ENCODE measurements at regions not wholly inside any gene's neighbourhood (a gene's known extent, or its start where the extent isn't known, plus 50 kb on each side); places are given as distances from the start of the nearest gene placed in this dataset.
A peak's percentile ranks its signal among the peaks of the same experiment; 100 is the strongest.

DNA sequence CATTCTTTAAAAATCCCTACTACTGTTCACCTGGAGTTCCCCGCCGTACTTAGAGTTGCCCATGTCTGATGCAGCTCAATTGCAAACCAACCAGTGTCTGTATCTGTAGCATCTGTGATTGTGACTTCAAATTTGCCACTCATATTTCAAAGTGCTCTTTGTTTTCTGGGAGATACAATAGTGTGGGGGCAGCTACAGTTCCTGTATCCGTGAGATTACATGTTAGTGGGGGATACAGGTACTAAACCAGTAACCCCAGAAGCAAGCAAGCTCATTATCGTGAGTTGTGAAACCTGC lies 140.9 kb downstream of the ANKRD60 start:
- no peak for DNase-seq

DNA sequence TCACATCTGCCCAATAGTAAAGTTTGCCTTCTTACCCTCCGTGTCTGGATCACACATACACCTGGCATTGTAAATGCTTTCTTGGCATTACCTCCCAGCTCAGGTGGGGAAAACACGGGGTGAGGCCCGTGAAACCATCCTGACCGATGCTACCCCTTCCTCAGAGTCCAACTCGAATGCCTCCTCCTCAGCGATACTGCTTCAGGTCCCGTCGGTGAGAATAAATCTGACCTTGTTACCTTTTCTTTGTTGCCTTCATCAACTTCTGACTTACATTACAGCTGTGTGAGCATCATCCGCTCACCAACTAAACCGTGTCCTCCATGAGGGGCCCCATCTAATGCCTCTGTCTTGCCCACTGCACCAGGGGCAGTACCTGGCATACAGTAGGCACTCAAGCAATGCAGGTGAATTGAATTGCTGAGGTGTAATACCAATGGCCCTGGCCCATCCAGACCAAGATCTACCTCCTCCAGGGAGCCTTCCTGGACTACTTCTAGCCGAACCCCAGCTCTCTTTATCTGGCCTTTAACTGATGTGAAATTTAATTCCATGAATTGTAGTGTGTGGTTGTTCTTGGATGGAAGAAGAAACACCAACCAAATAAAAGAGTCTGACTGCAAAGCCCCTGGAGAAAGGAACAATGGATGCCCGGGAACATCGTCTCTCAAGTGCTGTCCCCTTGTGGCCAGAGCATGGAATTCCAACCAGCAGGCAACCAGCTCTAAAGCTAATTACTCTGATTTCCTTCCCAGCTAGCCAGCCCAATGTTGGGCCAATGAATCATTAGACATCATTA lies 141.5 kb downstream of the ANKRD60 start:
- DNase-seq, result peak; percentile 2

DNA sequence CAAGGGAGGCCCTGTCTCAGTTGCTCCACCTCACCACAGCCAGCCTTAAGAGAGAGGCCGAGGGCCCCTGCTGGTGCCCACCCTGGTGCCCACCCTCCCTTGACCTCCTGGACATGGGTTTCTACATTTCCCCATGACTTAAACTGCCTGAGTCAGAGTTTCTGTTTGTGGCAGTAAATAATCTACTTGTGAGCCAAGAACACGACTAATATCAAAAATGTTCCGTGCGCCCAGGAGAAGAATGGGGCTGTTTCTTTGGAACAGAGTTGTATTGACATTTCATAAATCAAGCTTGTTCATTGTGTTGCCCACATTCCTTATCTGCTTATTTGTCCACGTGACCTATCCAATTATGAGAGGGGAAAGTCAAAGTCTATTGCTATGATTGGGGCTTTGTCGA lies 143.5 kb downstream of the ANKRD60 start:
- no peak for DNase-seq

- no peak for DNase-seq
Observed at GRCh38 chr20:58084566-58084965, 143.9 kb downstream of the ANKRD60 start.

DNA sequence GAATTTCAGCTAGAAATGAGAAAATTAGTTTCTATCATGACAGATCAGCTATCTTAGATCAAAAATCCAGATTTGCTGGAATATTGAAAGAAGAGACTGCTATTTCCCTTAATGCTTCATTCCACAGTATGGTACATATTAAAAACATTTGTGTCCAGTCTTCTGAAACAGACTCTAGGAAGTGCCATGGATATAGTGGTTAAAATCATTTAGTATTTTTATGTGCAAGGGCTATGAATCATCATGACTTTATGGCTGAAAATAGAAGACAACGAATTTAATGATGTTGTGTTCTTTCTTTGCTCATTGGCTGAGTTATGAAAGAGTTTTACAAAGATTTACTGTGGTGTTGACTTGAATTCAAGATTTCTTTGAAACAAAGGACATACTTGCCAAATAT lies 146.6 kb downstream of the ANKRD60 start:
- no peak for DNase-seq

- DNase-seq, result no peak
Observed at GRCh38 chr20:58078741-58079522, 149.5 kb downstream of the ANKRD60 start.

DNA sequence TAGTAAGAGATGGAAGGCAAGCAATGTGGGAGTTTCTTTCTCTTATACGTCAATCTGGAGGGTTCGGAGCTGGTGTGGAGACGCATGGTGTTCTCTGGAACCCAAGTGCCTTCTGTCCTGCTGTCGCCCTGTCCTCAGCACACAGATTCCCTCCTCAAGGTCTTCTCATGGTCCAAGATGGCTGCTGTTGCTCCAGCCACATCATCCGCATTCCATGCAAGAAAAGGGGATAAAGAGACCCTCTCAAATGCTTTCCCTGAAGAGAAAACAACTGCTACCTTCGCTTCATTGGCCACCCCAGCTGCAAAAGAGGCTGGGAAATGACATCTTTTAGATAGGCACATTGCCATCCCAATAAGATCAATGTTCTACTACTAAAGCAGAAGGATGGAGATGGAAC lies 151.2 kb downstream of the ANKRD60 start:
- no peak for DNase-seq

- DNase-seq, result no peak
Observed at GRCh38 chr20:58076405-58076804, 152.0 kb downstream of the ANKRD60 start.

- DNase-seq, result no peak
Observed at GRCh38 chr20:58075586-58076345, 152.7 kb downstream of the ANKRD60 start.

GRCh38 chr20:58073945-58074856 lies 154.3 kb downstream of the ANKRD60 start:
- no peak for DNase-seq

GRCh38 chr20:58072695-58073671 lies 155.5 kb downstream of the ANKRD60 start:
- no peak for DNase-seq

DNA sequence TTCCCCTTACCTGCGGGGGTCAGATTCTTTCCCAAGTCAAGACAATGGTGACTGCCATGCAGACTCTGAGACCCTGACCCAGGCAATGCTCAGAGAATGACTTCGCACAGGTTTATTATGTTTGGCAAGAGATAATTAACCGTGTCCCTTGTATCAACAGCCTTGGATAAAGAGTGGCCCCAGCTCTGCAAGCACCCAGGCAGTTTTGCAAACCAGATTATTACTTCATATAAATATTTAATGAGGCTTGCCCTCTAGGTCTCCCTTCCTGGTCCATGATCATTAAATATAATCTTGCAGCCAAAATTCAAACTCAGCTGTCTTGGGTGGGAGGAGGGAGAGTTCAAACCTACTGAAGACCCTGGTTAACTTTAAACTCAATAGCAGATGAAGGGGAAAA lies 156.5 kb downstream of the ANKRD60 start:
- no peak for DNase-seq

- DNase-seq, result no peak
Observed at GRCh38 chr20:58071298-58071697, 157.2 kb downstream of the ANKRD60 start.

- DNase-seq, result no peak
Observed at GRCh38 chr20:58070664-58071196, 157.7 kb downstream of the ANKRD60 start.

DNA sequence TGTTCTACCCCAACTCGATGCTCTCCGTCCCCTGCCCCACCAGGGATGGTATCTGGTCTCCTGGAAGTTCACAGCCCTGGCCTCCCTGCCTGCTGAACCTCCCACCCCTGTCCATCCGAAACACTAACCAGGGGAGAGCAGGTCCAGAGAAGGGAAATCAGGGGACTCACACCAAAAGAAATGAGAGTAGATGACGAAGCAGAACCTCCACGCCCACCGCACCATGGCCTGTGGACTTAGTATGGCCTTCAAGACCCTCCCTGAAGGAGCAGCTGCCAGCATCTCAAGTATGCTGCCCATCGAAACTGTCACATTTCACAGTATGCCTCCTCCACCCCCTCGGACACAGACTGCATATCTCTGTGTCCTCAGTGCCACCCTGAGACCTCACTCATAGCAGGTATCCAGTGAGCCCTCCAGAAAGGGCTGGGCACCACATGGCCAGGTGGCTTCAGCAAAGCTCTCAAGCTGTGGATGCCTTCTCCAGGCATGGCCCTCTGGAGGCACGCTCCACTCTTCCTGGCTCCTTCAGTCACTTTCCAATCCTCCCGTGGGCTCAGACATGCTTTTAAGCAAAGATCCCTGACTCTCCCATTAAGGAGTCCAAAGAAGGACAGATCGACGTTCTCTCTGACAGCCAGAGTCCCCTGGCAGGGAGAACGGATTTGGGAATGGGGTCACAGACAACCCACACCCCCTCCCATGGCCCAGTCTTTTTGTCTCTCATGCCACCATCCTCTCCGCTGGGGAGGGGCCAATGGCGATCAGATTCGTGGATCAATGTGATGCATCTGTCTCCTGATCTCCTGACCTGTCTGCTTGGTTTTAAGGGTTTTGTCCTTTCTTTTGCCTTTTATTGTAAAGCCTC lies 158.4 kb downstream of the ANKRD60 start:
- DNase-seq, result no peak

GRCh38 chr20:58069207-58069606 lies 159.2 kb downstream of the ANKRD60 start:
- DNase-seq, result no peak

DNA sequence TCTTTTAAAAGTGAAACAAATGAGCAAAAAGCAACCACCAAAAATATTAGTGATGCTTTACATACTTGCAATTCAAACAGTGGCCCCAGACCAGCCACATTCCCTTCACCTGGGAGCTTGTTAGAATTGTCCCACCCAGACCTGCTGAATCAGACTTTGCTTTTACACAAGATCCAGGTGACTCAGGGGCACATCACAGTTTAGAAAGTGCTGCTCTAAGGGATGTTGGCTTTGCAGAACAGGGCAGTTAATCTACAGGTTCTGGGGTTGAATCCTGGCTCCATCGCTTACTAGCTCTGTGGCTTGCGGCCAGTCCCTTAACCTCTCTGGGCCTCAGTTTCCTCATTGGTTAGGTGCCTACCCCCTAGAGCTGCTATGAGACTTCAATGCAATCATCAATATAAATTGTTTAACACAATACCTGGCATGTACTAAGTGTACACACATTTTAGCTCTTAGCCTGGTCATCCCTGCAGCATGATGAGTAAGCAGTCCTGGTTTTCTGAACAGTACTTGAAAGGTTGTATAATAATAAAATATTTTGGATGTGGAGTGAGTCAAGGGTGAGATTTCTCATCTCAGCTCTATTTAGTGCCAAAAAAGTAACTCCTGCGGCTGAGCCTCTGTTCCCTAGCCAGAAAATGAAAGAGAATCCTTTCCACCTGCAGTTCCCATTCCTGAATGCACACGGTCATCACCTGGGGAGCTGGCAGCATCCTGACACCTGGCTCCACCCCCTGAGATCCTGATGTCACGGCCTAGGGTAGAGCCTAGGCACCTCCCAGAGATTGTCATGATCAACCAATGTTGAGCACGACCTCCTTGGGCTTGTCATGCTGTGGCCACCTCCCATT lies 162.7 kb downstream of the ANKRD60 start:
- no peak for DNase-seq

GRCh38 chr20:58064411-58065010 lies 163.9 kb downstream of the ANKRD60 start:
- no peak for DNase-seq

DNA sequence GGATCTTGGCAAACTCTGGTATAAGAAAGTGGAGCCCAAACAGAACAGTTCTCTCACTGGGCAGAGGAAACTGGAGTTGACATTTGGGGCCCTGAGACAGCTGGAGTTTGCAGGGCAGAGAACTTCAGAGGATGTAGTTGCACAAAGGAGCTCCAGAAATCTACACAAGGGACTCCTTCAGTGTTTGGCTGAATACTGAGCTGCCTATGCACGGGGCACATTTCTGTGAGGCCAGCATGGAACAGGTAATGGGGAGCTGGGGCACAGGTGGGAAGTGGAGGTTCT lies 169.3 kb downstream of the ANKRD60 start:
- DNase-seq, result no peak

Measured in activated CD4-positive, alpha-beta T cell treated with anti-CD3 and anti-CD28 coated beads, Interleukin-2, amount 50 U/mL, for 16 hours (primary cell).